GM18519 (cell line): ENCODE measurements at regions not wholly inside any gene's neighbourhood (a gene's known extent, or its start where the extent isn't known, plus 50 kb on each side); places are given as distances from the start of the nearest gene placed in this dataset.

Experiments used
- ATAC-seq: cut with Tn5 transposase; IDR thresholded peaks from one replicate; pipeline ENCODE4 v1.9.1; 2021; ENCODE audit warnings: mild to moderate bottlenecking, moderate library complexity; ENCODE audit not compliant: unreplicated experiment, low FRiP score

DNA sequence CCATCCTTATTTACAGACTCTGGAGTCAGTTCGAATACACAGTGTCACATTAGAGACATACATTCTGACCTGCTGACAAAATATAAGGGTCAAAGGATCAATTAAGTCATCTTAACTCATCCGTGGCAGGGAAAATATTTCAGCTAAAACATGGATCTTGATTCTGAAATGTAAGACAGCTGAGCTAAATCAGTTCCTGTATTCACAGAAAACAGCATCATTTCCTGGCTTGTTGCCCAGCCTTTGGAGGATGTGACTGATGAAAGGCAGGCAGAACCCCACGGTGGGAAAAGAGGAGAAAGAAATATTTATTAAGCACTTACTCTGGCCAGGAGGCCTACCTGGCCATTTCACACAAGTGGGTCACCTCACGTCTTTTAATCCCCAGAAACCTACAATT is 101.9 kb downstream of the GAS2L3 start:
- ATAC-seq = no peak

DNA sequence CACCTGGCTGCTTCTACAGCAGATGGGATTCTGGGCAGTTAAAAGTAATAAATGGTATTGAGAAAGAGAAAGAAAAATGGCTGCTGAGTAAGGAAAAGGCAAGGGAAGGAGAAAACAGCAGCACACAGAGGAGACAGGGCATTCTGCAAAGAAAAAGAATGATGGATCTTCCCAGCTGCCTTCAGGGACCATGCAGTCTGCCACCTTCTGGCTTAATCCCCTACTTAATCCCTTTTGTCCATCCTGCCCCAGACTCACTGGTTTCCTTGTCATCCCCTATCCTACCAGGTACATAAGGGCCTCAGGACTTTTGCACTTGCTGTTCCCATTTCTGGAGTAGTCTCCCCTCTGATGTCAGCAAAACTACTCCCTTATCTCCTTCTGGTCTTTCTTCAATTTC is 107.6 kb downstream of the GAS2L3 start:
- ATAC-seq = no peak

DNA sequence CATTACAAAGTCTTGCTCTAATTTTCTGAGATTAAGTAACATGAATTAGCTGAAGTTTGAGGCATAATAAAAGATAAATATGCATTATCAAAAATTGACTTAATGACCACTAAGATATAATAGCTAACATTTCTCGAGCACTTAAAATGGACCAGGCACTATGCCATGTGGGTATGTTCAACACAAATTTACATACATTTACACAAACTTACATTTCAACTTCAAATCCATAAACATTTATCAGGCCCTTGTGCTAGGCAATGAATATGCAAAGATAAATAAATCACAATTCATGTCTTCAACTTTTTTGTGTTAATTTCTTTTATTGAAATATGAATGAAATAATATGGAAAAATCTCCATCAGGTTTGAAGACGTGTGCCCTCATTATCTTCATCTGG is 108.7 kb downstream of the GAS2L3 start:
- ATAC-seq = no peak

DNA sequence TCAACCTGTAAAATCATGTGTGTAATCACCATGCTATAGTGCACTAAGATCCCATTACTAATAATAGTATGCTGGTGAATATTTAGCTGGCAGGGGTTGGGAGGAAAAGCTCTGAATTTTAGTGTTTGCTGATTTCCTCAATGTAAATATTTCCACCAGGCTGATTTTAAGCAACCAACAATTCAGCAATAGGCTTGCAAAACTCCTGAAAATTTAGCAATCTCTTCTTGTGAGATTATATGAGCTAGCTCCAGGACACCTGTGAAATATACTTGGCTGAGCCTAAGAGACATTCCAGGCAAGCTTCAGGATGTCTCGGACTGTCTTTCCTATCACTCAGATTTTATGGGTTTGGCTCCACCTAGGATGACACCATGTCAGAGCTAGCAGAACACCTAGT is 106.9 kb upstream of the ANO4 start:
- no peak for ATAC-seq

DNA sequence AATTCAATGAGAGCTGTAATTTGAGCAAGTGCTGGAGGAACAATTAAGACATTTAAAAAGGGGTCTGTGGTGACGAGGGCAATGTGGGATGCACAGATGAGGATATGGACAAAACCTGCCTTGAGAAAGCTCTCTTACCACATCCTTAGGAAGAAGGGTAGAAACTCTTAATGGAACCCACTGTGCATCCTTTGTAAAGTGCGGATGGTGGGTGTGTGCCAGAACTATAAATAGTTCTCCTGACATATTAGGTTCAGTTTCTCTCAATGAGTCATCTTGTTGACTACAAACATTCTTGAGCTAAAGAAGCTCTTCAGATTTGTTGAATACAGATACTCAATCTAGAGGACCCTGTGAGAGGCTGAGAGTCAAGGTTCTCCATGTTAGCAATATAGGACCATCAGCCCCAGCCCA is 106.1 kb upstream of the ANO4 start:
- no peak for ATAC-seq

DNA sequence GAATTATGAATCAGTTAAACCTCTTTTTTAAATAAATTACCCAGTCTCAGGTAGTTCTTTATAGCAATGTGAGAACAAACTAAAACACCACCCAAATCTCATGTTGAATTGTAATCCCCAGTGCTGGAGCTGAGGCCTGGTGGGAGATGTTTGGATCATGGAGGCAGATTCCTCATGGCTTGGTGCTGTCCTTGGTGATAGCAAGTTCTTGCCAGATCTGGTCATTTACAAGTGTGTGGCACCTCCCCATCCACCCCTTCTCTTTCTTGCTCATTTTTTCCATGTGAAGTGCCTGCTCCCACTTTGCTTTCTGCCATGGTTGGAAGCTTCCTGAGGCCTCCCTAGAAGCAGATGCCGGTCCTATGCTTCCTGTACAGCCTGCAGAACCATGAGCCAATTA is 102.1 kb upstream of the ANO4 start:
- no peak for ATAC-seq

DNA sequence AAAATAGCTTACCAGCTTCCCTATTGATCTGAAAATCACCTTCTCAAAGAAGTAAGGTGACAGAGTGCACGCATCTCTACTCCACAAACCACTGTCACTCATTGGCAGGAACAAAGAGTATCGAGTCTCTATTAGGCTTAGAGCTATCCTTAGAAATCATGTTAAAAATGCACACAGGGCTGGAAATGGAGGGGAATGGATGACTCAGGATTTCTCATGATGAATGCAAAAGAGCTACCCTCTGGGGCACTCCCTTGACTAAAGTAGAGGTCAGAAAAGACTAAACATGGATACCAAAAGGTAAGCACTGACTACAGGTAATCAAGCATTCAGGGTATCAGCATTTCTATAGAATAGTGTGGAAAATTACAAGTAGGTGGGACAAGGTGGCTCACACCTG is 96.1 kb upstream of the ANO4 start:
- no peak for ATAC-seq

DNA sequence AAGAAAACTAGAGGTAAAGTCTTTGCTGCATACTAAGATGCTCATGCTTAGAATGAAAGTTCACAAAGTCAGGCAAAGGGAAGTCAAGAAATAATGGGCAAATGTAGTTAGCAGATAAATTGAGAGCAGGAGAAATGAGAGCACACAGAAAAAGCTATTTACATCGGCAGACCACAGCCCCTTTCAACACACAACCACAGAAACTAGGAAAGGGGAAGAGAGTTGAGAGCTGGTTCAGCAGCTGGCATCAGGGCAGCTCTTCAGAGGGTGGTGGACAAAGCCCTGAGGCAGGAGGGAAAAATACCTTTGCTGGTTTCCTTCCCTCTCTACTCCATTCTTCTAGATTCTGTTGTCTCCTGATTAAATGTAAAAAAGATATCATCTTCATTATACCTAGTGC is 95.4 kb upstream of the ANO4 start:
- ATAC-seq = peak; percentile 67

DNA sequence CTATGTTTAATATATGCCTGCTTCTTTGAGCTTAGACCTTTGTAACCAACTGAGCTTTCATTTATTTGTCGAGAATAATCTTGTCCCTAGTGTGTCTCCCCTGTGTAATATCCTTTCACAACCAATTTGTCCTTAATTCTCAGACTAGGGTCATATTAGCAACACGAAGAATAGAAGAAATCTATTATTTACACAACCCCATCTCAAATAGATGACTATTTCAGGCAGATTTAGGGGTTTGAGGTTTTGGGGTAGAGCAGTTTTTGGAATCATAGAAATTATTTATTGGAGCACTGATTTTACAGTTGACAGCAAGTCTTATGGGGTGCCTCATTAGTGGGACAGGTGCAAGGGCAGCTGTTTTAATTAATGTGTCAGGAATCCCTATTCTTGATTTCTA is 91.2 kb upstream of the ANO4 start:
- no peak for ATAC-seq

DNA sequence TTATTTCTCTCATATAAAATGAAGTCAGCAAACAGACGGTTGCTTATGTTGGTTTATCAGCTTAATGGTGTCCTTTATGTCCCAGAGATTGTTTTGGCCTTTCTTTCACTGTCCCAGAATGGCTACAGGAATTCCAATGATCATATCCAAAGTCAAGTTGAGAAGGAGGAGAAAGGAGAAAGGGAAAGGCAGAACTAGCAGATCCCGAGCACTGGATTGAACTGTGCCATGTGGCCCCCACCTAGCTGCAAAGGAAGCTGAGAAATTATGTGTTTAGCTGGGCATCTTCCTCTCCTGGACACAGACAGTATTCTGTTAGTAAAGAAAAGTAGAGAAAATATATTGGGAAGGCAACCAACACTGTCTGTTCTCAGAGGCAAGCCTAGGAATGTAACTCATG is 90.7 kb upstream of the ANO4 start:
- ATAC-seq = no peak

DNA sequence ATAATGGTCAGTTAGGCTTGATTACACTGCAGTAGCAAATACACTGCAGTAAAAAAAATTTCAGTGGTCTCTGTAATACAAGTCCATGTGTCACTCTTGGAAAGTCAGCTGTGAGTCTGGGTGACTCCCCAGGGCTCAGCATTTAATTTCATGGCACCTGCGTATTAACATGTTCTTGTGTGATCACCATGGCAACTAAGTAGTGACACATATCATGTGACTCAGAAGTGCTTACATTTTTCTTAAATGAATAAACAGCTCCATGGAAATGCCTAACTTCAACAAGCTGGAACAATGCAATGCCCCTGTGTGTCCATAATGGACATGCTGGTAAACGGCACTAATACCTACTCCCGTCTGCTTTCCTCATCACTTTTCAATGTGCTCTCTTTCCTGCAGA is 88.5 kb upstream of the ANO4 start:
- ATAC-seq = no peak

DNA sequence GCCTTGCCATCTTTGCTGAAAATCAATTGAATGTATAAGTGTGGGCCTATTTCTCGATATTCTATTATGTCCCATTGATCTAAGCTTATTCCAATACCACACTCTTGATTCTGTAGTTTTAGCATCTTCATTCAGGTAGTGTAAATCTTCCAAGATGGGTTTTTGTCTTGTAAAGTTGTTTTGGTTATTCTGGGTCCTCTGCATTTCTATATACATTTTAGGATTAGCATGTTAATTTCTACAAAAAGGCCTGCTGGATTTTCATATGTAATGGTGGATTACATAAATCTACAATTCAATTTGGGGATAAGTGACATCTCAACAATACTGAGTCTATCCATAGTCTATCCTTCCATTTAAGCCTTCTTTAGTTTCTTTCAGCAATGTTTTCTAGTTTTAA is 86.0 kb upstream of the ANO4 start:
- ATAC-seq = no peak

DNA sequence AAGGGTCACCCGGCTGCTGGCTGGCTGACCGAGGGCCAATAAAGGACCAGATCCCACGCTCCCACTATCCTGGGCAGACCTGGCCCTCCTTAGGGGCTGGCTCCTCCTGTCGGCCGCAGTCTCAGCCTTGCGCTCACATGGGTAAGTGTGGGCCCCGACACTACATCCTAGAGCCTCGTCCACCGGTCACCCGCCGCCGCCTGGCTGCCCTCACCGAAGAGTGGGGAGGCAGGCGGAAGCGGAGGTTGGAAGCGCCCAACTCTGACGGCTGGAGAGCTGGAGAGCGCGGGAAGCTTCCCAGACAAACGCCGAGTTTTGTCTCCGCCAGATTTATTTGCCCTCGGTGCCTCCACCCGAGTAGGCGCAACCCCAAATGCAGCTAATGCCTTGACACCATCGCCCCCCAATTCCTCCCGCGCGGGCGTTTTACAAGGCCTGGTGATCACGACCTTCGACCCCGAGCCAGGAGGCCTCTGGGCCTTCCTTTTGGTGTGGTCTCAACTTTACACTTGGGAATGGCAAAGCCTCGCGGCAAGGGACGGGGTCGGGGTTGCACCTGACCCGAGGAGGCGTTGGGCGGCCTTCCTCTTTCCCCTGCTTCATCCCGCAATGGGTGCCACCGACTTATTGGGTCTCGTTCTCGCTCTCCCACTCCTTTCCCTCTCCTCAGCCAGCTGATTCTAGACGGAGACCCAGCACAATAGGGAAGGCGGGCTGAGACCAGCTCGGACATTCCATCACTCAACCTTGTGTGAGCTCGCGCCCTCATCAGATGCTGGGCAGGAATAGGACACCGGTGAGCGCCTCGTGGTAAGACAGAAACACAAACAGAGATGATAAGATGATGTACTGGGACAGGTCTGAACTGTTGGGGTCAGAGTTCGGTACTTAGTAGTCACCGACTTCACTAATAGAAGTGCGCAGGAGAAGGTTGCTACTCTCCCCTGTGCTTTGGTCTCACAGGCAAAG is 78.3 kb upstream of the ANO4 start:
- no peak for ATAC-seq

DNA sequence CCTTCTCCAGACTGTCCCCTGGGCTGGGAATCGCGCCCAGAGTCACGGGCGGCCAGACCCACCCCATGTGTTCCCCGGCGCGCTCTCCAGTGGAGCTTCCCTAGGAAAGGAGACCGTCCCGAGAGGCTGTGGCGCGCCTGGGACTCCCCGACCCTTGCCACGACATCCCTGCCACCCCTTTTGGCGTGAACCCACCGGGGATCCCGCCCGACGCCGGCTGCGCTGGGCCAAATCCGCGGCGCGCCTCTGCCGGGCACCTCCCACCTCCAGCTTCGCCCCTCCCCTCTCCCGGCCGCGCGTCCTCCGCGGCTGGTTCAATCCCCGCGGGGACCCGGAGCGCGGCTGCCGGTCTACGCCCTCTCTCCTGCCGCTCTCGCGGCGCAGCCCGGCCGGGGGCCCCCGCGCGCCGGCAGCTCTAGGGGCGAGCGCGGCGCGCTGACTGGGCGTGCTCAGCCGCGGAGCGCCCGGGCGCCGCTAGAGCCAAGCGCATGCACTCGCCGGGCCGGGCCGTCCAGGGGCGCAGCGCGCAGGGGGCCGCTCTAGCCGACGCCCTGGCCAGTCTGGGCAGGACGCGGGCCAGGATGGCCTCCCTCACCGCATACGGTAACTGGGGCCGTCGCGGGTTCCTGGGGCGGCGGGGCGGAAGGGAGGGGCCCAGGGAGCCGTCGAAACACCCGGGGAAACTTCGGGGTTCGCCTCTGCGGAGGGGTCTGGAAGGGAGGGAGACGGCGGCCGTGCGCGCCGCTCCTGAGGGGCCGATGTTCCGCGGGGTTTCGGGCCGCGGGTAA is 77.4 kb upstream of the ANO4 start:
- no peak for ATAC-seq

DNA sequence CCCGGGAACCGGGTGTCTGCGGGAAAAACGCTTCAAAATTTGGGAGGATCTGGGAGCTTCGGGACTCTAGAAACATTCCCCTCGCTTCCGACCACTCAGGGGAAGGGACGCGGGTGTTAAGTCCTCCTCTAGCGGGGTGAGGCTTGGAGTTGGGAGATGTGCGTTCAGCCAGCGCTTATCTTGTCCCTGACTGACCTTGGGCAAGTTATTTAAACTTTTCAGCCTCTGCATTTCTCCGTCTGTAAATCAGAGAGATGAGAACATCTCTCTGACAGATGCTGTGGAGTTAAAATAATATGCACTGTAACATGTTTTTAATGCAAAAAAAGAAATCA is 76.9 kb upstream of the ANO4 start:
- ATAC-seq = no peak

DNA sequence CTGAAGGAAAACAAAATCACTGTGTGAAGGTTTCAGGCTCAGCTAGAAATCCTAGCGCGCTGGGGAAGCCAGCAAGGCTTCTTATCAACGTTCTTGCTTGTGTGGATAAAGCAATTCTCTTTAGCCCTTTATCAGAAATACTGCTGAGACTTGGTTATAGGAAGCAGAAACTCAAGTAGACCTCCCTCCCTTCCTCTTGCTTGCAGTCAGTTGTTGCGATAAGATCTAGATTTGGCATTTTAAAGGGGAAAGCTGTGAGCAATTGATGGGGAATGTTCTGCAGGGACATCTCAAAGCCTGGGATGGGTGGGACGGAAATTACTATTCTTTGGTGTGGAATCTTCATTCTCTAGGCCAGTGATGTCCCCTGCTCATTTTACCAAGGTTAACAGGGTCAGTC is 76.4 kb upstream of the ANO4 start:
- ATAC-seq = no peak

DNA sequence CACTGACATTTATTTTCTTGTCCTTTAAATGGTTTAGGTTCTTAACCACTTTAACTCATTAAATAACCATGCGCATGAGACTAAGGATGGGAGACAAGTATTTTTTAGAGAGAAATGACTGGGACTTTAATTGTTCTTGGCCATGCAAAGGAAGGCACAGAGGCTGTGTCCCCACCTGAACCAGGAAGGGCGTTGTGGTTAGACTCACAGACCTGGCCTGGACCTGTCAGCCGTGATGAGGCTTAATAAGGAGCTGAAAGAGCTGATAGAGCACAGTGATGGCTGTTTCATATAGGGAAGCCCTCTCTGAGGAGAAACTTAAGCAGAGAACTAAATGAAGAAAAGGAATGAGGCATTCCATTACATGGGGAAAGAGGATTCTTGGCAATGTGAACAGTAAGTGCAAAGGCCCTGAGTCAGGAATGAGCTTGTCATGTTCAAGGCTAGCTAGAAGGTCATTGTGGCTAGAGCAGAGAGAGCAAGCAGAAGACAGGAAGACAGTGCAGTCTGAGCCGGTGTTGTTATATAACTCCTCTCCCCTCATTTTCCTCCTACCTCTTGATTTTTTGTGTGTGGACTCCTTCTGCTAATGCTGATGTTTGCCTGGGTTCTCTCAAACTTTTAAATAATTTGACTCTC is 74.4 kb upstream of the ANO4 start:
- no peak for ATAC-seq

DNA sequence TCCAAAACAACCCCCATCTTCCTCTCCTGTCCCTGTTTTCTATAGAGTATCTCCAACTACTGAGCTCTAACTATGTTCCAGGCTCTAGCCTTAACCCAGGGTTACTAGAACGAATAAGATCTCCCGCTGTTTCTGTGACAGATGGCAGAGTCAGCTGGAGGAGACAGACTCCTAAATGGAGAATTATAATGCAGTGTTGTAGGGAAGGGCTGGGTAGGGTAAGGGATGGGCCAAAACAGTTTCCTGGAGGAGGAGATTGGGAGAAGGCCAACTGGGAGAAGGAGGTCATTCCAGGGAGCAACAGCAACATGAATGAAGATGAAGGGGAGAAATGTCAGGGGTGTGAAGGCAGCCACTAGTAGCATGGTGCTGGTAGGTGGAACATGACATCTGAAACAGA is 73.4 kb upstream of the ANO4 start:
- ATAC-seq = no peak

DNA sequence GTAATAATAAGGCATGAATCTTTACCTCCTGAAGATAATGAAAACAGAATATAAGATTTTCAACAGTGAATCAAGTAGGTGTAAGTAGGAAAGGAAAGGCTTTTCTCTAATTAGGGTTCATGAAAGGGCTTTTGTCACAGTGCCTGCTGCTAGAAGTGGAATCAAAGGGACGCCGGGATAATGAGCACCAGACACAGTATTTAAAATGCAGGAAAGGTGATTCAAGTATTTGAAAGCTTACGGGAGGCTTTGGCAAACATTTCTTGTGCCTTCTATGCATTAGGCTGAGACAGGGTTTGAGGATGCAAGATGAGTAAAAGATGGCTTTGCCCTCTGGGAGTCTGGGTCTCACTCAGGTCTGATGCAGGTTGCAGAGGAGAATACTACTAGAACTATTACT is 70.5 kb upstream of the ANO4 start:
- no peak for ATAC-seq

DNA sequence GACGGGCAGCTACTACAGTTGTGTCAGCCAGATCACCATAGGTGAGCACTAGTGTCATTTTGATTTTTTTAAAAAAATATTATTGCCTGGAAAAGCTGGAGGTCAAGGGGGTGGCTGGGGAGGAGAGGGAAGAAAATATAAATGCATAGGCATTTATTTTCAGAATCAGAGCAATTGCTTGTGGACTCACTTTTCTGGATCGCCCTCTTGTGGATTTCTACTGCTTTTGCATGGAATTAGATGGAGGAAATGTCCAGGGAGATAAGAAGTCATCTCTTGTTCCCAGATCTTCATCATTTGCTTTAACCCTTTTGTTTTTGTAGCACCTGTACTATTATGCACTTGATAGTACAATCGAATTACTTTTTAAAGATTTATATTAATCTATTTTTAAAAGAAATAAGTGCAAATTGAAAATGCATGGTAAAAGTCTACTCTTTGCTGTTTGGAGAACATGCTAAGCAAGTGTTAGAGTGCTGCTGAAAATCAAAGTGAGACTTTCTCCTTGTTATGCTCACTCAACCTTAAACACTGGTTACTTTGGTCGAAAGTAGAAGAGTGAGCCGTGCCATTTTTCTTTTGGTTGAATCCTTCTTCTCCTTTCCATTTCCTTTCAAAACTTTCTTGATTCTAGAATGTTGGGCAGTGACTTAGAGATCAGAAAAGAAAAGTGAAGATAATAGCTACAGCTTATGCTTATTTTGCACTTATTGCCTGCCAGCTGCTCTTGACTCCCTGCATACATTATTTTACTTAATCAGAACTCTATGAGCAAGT is 60.6 kb upstream of the ANO4 start:
- ATAC-seq = peak; percentile 58

DNA sequence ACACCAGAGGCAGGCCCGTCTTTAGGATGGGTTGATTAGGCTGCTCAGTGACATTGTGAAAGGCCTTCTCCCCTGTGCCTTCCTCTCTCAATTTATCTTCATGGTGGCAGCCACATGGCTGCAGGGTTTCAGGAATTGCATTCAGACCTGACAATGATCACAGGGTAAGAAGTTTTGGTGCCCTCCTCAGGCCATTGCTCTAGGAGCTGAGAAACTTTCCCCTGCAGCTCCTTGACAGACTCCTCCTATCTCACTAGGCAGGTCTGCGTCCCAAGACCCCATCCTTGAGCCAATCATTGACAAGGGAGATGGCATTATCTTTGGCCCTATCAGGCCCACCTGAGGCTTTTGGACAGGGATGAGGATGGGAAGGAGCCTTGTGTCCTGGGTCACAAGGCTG is 57.4 kb upstream of the ANO4 start:
- no peak for ATAC-seq
